ENCODE measurements at regions not wholly inside any gene's neighbourhood (a gene's known extent, or its start where the extent isn't known, plus 50 kb on each side); places are given as distances from the start of the nearest gene placed in this dataset.

DNA sequence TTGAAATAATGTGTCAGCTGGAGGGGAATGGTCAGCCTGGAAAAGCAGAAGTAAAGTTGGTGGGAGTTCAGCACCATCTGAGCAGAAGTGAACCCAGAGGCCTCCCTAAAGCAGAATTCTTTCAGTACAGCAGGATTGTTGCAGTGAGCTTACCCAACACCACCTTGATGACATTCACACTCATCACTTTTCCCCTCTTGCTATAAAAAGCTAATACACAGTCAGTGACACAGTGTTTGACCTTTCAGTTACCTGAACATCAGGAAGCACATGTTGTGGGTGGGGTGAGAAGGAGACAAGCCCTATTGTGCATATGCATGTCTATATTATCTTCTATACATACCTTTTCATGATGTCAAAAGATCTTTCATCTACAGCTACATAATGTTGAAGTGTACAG is 624.7 kb upstream of the ZFP42 start:
- Histone ChIP-seq H3K36me3 (replicated peaks in 1 of 2) (no peaks in the 10 kb centered on the region), H3K9me3 (replicated peaks in 1 of 3) (no peaks in the 10 kb centered on the region), H3K27me3 (no peaks in the 10 kb centered on the region), H3K27ac (no peak overlapping the region), H3K4me1 (replicated peaks in 1 of 2) (no peaks in the 10 kb centered on the region), H3K4me3 (no peak overlapping the region)
- no peak for TF ChIP-seq POLR2A (IDR thresholded peaks at IDR 0.05)
- TF ChIP-seq, protein P1, sequence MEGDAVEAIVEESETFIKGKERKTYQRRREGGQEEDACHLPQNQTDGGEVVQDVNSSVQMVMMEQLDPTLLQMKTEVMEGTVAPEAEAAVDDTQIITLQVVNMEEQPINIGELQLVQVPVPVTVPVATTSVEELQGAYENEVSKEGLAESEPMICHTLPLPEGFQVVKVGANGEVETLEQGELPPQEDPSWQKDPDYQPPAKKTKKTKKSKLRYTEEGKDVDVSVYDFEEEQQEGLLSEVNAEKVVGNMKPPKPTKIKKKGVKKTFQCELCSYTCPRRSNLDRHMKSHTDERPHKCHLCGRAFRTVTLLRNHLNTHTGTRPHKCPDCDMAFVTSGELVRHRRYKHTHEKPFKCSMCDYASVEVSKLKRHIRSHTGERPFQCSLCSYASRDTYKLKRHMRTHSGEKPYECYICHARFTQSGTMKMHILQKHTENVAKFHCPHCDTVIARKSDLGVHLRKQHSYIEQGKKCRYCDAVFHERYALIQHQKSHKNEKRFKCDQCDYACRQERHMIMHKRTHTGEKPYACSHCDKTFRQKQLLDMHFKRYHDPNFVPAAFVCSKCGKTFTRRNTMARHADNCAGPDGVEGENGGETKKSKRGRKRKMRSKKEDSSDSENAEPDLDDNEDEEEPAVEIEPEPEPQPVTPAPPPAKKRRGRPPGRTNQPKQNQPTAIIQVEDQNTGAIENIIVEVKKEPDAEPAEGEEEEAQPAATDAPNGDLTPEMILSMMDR (IDR thresholded peaks at IDR 0.05) = no peak
- intact Hi-C loops (cut with DNase I) = no loop called here
- no peak for DNase-seq

DNA sequence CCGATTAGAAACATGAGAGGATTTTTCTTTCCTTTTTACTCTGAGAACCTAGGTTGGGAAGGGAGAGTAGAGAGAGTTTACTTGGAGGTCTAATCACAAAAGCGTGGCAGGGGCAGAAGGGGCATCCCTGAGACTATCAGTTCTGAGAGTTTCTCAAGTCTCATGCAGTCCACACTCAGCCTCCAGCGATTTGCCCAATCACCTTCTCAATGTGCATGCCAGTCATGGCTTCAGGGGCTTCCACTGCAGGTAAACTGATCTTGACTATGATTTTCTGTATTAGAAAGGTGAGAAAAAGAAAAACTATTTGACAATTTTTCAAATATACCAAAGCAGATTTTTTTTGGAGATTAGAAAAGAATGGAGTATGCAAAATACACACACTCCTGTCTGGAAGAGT is 617.1 kb upstream of the ZFP42 start:
- H3K9me3 ChIP-seq (replicated peaks in 1 of 3) = no peaks in the 10 kb centered on the region
- H3K27ac ChIP-seq = no peak overlapping the region
- H3K4me1 ChIP-seq (replicated peaks in 1 of 2) = no peaks in the 10 kb centered on the region
- no peak for TF ChIP-seq POLR2A (IDR thresholded peaks at IDR 0.05)
- TF ChIP-seq, protein P1 (IDR thresholded peaks at IDR 0.05) = no peak
- no peak for DNase-seq
- intact Hi-C loops (cut with DNase I) = no loop called here
- H3K36me3 ChIP-seq (replicated peaks in 1 of 2) = no peaks in the 10 kb centered on the region
- whole genome bisulfite sequencing, 4 donors = 66 to 74% (median 70%) methylated on average over 3 of the region's 3 CpGs
- H3K4me3 ChIP-seq = no peak overlapping the region
- no peaks in the 10 kb centered on the region for H3K27me3 ChIP-seq

DNA sequence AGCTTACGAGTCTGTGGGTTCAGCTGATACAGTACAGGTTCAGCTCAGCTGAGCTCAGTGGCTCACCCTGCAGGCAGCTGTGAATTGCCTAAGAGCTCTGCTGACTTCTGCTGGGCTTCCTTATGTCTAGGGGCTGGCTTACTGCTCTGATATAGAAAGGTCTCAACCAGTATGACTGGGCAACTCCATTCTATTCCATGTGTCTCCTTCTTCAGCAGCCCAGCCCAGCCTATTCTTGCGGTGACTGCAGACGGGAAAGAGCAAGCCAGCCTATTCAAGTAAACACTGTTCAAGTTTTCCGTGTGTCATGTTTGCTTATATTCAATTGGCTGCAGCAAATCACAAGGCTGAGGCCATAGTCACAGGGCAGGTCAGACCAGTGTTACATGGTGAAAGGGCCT is 615.4 kb upstream of the ZFP42 start:
- Histone ChIP-seq H3K4me3 (no peak overlapping the region), H3K36me3 (replicated peaks in 1 of 2) (no peaks in the 10 kb centered on the region), H3K27me3 (no peaks in the 10 kb centered on the region), H3K9me3 (replicated peaks in 1 of 3) (no peaks in the 10 kb centered on the region), H3K4me1 (replicated peaks in 1 of 2) (no peaks in the 10 kb centered on the region), H3K27ac (no peak overlapping the region)
- intact Hi-C loops (cut with DNase I) = no loop called here
- DNase-seq = no peak
- no peak for TF ChIP-seq POLR2A (IDR thresholded peaks at IDR 0.05)
- TF ChIP-seq, protein P1 (IDR thresholded peaks at IDR 0.05) = no peak
- WGBS, 4 donors = 75 to 82% (median 79%) methylated on average over 4 of the region's 4 CpGs

DNA sequence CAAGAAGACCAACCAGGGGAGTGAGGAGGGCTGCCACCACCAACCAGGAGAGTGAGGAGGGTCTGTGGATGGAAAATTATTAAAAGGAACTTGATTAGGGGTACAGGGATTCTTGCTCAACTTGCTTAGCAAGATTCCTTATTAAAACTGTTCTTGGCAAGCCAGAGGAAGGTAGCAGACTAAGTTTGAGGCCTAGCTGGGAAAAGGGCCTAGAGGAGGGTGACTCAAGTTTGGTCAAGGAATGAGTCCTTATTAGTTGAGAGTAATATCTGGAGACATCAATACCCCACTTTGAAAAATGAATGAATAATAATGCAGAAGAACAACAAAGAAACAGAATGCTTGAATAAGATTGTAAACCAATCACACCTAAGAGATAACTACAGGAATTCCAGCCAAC is 612.4 kb upstream of the ZFP42 start:
- no peaks in the 10 kb centered on the region for H3K27me3 ChIP-seq
- H3K9me3 ChIP-seq (replicated peaks in 1 of 3) = no peaks in the 10 kb centered on the region
- no peak for TF ChIP-seq POLR2A (IDR thresholded peaks at IDR 0.05)
- TF ChIP-seq, protein P1 (IDR thresholded peaks at IDR 0.05) = no peak
- H3K36me3 ChIP-seq (replicated peaks in 1 of 2) = no peaks in the 10 kb centered on the region
- intact Hi-C loops (cut with DNase I) = no loop called here
- no peaks in the 10 kb centered on the region for H3K4me1 ChIP-seq (replicated peaks in 1 of 2)
- no peak for DNase-seq
- H3K4me3 ChIP-seq = no peak overlapping the region
- H3K27ac ChIP-seq = no peak overlapping the region
